Neural cell (in vitro differentiated cells): ENCODE measurements at regions not wholly inside any gene's neighbourhood (a gene's known extent, or its start where the extent isn't known, plus 50 kb on each side); places are given as distances from the start of the nearest gene placed in this dataset.

Source experiments
- H2AFZ ChIP-seq: fragments of 200-600, 300-800 bp; sonication (generic), shearing (Covaris generic); 2 replicates; pipeline ENCODE4 v1.6.0; 2014; ENCODE audit warnings: low read depth, mild to moderate bottlenecking, antibody characterized with exemption, low read length, moderate library complexity
- H3F3A ChIP-seq: fragments of 200-600 bp; shearing (Covaris generic); 2 replicates; pipeline ENCODE4 v1.6.1; 2016; ENCODE audit warnings: mild to moderate bottlenecking, moderate library complexity, mixed read lengths, antibody characterized with exemption, low read length; ENCODE audit not compliant: insufficient read depth, poor library complexity, severe bottlenecking
- H3K27ac ChIP-seq: fragments of 200-600, 300-800 bp; sonication (generic), shearing (Covaris generic); 2 replicates; pipeline ENCODE4 v1.5.1; 2014; ENCODE audit warnings: mild to moderate bottlenecking, low read length, moderate library complexity
- H3K27me3 ChIP-seq: fragments of 300-800, 200-600 bp; sonication (generic), shearing (Covaris generic); 2 replicates; pipeline ENCODE4 v1.6.0; 2014; ENCODE audit warnings: mild to moderate bottlenecking, low read depth, low read length, moderate library complexity; ENCODE audit not compliant: insufficient read depth
- H3K36me3 ChIP-seq: fragments of 300-800, 200-600 bp; sonication (generic), shearing (Covaris generic); 2 replicates; pipeline ENCODE4 v1.5.1; 2014; ENCODE audit warnings: mild to moderate bottlenecking, antibody characterized with exemption, low read length, moderate library complexity; ENCODE audit not compliant: insufficient read depth
- H3K4me2 ChIP-seq: fragments of 300-800, 200-600 bp; sonication (generic), shearing (Covaris generic); 2 replicates; pipeline ENCODE4 v1.6.0; 2014; ENCODE audit warnings: mild to moderate bottlenecking, low read length
- H3K4me3 ChIP-seq: fragments of 300-800, 200-600 bp; sonication (generic), shearing (Covaris generic); 2 replicates; pipeline ENCODE4 v1.5.1; 2014; ENCODE audit warnings: mild to moderate bottlenecking, low read length, moderate library complexity
- H3K79me2 ChIP-seq: fragments of 200-600 bp; shearing (Covaris generic); replicated peaks from 2 replicates; pipeline ENCODE4 v1.6.0; 2014; ENCODE audit warnings: mild to moderate bottlenecking, low read length, moderate library complexity; ENCODE audit not compliant: insufficient read depth
- H3K9ac ChIP-seq: fragments of 300-800, 200-600 bp; sonication (generic), shearing (Covaris generic); 2 replicates; pipeline ENCODE4 v1.6.1; 2016; ENCODE audit warnings: mild to moderate bottlenecking, low read length, mixed read lengths
- H3K9me2 ChIP-seq: fragments of 200-600 bp; shearing (Covaris generic); 2 replicates; pipeline ENCODE4 v1.6.1; 2016; ENCODE audit warnings: mild to moderate bottlenecking, low read length, mixed read lengths; ENCODE audit not compliant: insufficient read depth
- H3K9me3 ChIP-seq: fragments of 200-600, 300-800 bp; sonication (generic), shearing (Covaris generic); 2 replicates; pipeline ENCODE4 v1.6.1; 2016; ENCODE audit warnings: mild to moderate bottlenecking, mixed run types, low read length, moderate library complexity, mixed read lengths
- H4K20me1 ChIP-seq: fragments of 200-600 bp; shearing (Covaris generic); 2 replicates; pipeline ENCODE4 v1.6.1; 2016; ENCODE audit warnings: mild to moderate bottlenecking, mixed run types; ENCODE audit not compliant: insufficient read depth
- EP300 ChIP-seq: fragments of 450-650 bp; conservative IDR thresholded peaks from 2 replicates; pipeline ENCODE4 v1.6.1; 2014; ENCODE audit warnings: antibody characterized with exemption, mild to moderate bottlenecking, moderate library complexity; ENCODE audit not compliant: poor library complexity, severe bottlenecking
- EZH2 ChIP-seq: fragments of 200-600, 300-800 bp; shearing (Covaris generic), sonication (generic); IDR thresholded peaks from 2 replicates; pipeline ENCODE4 v1.6.1; 2014; ENCODE audit warnings: antibody characterized with exemption, low read length, borderline replicate concordance, mild to moderate bottlenecking; ENCODE audit not compliant: insufficient read depth, poor library complexity, severe bottlenecking
- MXI1 ChIP-seq: fragments of 450-650 bp; conservative IDR thresholded peaks from 2 replicates; pipeline ENCODE4 v1.6.1; 2014; ENCODE audit warnings: antibody characterized with exemption, mild to moderate bottlenecking; ENCODE audit not compliant: poor library complexity, severe bottlenecking
- POLR2AphosphoS5 ChIP-seq: IDR thresholded peaks from 2 replicates; pipeline ENCODE4 v1.6.1; 2012
- RAD21 ChIP-seq: fragments of 450-650 bp; conservative IDR thresholded peaks from 2 replicates; pipeline ENCODE4 v1.6.1; 2014; ENCODE audit warnings: antibody characterized with exemption, mild to moderate bottlenecking, moderate library complexity
- SMC3 ChIP-seq: fragments of 450-650 bp; conservative IDR thresholded peaks from 2 replicates; pipeline ENCODE4 v1.6.1; 2014; ENCODE audit warnings: antibody characterized with exemption, mild to moderate bottlenecking, moderate library complexity; ENCODE audit not compliant: poor library complexity
- TAF1 ChIP-seq: IDR thresholded peaks from 2 replicates; pipeline ENCODE4 v1.6.1; 2012; ENCODE audit warnings: low read depth
- TF ChIP-seq, protein P1 (sequence below): fragments of 450-650 bp; IDR thresholded peaks from 2 replicates; pipeline ENCODE4 v1.5.1; 2014; ENCODE audit warnings: antibody characterized with exemption, mild to moderate bottlenecking, moderate library complexity; ENCODE audit not compliant: poor library complexity, severe bottlenecking
- TF ChIP-seq, protein P2 (sequence below): IDR thresholded peaks from 2 replicates; pipeline ENCODE4 v1.6.1; 2012; ENCODE audit warnings: borderline replicate concordance

DNA sequence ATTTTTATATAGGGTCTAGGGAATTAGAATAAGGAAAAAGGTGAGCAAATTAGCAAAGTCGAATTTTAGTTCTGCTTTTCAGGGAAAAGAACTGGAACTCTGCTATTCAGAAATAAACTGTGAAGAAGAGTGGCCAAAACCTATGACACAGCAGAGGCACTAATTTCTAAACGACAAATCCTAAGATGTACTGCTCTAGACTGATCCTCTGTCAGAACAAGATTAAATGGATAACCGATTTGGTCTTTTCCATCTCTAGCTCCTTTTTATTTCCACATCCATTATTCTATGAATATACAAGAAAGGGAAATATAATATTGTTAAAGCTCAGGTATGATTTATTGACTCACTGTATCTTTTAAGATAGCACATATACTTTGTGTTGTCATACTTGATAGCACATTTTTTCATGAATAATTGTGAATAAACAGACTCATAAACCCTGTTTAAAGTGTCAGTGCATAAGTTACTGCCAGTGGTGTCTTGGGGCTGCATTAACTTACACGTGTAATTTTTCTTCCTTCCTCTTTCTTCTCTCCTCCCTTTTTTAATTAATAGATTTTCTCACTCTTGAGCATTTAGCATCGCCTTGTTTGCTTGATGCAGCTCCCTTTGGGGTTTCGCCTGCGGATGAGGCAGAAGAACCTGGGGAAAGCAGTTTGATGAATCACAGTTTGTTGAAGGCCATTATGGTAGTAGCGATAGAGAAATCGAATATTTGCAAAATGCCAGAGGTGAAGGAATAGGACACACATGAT lies 496.6 kb downstream of the ADGRL2 start:
- Histone ChIP-seq H3K9ac (no peak overlapping the region), H3K79me2 (no peaks in the 10 kb centered on the region), H2AFZ (no peak overlapping the region), H3K27ac (no peak overlapping the region), H3K36me3 (no peaks in the 10 kb centered on the region), H3K4me2 (no peak overlapping the region), H3K27me3 (no peaks in the 10 kb centered on the region), H3K9me2 (no peaks in the 10 kb centered on the region), H4K20me1 (no peaks in the 10 kb centered on the region), H3K9me3 (no peaks in the 10 kb centered on the region), H3F3A (no peaks in the 10 kb centered on the region), H3K4me3 (no peak overlapping the region)
- TF ChIP-seq EZH2 (no peak), RAD21 (no peak), EP300 (no peak), MXI1 (no peak), POLR2AphosphoS5 (no peak), TAF1 (no peak), SMC3 (no peak)
- TF ChIP-seq, protein P1, sequence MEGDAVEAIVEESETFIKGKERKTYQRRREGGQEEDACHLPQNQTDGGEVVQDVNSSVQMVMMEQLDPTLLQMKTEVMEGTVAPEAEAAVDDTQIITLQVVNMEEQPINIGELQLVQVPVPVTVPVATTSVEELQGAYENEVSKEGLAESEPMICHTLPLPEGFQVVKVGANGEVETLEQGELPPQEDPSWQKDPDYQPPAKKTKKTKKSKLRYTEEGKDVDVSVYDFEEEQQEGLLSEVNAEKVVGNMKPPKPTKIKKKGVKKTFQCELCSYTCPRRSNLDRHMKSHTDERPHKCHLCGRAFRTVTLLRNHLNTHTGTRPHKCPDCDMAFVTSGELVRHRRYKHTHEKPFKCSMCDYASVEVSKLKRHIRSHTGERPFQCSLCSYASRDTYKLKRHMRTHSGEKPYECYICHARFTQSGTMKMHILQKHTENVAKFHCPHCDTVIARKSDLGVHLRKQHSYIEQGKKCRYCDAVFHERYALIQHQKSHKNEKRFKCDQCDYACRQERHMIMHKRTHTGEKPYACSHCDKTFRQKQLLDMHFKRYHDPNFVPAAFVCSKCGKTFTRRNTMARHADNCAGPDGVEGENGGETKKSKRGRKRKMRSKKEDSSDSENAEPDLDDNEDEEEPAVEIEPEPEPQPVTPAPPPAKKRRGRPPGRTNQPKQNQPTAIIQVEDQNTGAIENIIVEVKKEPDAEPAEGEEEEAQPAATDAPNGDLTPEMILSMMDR: no peak
- TF ChIP-seq, protein P2, sequence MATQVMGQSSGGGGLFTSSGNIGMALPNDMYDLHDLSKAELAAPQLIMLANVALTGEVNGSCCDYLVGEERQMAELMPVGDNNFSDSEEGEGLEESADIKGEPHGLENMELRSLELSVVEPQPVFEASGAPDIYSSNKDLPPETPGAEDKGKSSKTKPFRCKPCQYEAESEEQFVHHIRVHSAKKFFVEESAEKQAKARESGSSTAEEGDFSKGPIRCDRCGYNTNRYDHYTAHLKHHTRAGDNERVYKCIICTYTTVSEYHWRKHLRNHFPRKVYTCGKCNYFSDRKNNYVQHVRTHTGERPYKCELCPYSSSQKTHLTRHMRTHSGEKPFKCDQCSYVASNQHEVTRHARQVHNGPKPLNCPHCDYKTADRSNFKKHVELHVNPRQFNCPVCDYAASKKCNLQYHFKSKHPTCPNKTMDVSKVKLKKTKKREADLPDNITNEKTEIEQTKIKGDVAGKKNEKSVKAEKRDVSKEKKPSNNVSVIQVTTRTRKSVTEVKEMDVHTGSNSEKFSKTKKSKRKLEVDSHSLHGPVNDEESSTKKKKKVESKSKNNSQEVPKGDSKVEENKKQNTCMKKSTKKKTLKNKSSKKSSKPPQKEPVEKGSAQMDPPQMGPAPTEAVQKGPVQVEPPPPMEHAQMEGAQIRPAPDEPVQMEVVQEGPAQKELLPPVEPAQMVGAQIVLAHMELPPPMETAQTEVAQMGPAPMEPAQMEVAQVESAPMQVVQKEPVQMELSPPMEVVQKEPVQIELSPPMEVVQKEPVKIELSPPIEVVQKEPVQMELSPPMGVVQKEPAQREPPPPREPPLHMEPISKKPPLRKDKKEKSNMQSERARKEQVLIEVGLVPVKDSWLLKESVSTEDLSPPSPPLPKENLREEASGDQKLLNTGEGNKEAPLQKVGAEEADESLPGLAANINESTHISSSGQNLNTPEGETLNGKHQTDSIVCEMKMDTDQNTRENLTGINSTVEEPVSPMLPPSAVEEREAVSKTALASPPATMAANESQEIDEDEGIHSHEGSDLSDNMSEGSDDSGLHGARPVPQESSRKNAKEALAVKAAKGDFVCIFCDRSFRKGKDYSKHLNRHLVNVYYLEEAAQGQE: no peak

DNA sequence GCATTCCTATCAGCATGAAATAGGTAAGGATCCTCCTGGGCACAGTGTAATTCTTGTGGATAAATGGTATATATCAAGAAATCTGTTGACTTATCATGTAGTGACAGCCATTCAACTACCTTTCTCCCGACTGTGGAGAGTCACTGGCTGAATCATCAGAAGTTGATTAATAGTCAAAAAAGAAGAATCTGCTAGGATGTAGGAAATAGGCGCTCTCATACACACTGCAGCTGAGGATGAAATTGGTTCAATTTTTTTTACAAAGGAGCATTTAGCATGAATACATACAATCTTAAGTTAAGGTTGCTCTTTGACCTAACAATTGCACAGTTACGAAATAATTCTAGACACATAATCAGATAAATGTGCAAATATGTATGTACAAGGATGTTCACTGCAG lies 486.8 kb downstream of the ADGRL2 start:
- Histone ChIP-seq H3K4me3 (no peak overlapping the region), H3K9ac (no peak overlapping the region), H3K4me2 (no peak overlapping the region), H3K36me3 (no peaks in the 10 kb centered on the region), H4K20me1 (no peaks in the 10 kb centered on the region), H3K9me3 (no peaks in the 10 kb centered on the region), H3K27ac (no peak overlapping the region), H3K9me2 (no peaks in the 10 kb centered on the region), H2AFZ (no peak overlapping the region), H3F3A (no peaks in the 10 kb centered on the region), H3K27me3 (no peaks in the 10 kb centered on the region), H3K79me2 (no peaks in the 10 kb centered on the region)
- TF ChIP-seq, protein P2: no peak
- TF ChIP-seq, protein P1: no peak
- TF ChIP-seq SMC3 (no peak), EZH2 (no peak), MXI1 (no peak), TAF1 (no peak), POLR2AphosphoS5 (no peak), EP300 (no peak), RAD21 (no peak)
